Keratinocyte (primary cell): ENCODE measurements at regions not wholly inside any gene's neighbourhood (a gene's known extent, or its start where the extent isn't known, plus 50 kb on each side); places are given as distances from the start of the nearest gene placed in this dataset.

ENCODE experiments used
- EZH2 ChIP-seq: IDR thresholded peaks from one replicate; pipeline ENCODE4 v1.6.1; 2012; ENCODE audit warnings: inconsistent platforms, mild to moderate bottlenecking, low read length, moderate library complexity
- TF ChIP-seq, protein P1 (sequence below), 3 experiments: IDR thresholded peaks in 1 of 3; conservative IDR thresholded peaks in 1 of 3; optimal IDR thresholded peaks in 1 of 3; 2 replicates in 2 of 3; 3 replicates in 1 of 3; pipeline versions ENCODE3 to v1.5.1; 2011; ENCODE audit warnings: low read length in 3 of 3, mild to moderate bottlenecking in 3 of 3, moderate library complexity in 2 of 3, control low read depth in 1 of 3, inconsistent platforms in 1 of 3; ENCODE audit not compliant: insufficient read depth in 2 of 3; ENCODE audit errors: extremely low read depth in 1 of 3

DNA sequence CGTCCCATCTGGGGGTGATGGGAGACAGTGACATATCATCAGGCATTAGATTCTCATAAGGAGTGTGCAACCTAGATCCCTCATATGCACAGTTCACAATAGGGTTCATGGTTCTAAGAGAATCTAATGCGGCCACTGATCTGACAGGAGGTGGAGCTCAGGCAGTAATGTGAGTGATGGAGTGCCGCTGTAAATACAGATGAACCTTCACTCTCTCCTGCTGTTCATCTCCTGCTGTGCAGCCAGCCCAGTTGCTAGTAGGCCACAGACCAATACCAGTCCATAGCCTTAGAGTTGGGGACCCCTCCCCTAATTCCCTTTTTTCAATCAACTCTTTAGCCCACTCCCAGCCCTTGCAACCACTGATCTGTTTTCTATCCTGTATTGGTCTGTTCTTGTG lies 581.1 kb upstream of the AUTS2 start:
- TF ChIP-seq, protein P1, sequence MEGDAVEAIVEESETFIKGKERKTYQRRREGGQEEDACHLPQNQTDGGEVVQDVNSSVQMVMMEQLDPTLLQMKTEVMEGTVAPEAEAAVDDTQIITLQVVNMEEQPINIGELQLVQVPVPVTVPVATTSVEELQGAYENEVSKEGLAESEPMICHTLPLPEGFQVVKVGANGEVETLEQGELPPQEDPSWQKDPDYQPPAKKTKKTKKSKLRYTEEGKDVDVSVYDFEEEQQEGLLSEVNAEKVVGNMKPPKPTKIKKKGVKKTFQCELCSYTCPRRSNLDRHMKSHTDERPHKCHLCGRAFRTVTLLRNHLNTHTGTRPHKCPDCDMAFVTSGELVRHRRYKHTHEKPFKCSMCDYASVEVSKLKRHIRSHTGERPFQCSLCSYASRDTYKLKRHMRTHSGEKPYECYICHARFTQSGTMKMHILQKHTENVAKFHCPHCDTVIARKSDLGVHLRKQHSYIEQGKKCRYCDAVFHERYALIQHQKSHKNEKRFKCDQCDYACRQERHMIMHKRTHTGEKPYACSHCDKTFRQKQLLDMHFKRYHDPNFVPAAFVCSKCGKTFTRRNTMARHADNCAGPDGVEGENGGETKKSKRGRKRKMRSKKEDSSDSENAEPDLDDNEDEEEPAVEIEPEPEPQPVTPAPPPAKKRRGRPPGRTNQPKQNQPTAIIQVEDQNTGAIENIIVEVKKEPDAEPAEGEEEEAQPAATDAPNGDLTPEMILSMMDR (optimal IDR thresholded peaks at IDR 0.05 in 1 of 3, IDR thresholded peaks at IDR 0.05 in 1 of 3, conservative IDR thresholded peaks at IDR 0.05 in 1 of 3; ENCODE audit: extremely low read depth in 1 of 3, insufficient read depth in 2 of 3, low read length in 3 of 3) = no peak
- no peak for TF ChIP-seq EZH2
